ENCODE measurements at regions not wholly inside any gene's neighbourhood (a gene's known extent, or its start where the extent isn't known, plus 50 kb on each side); places are given as distances from the start of the nearest gene placed in this dataset.

GRCh38 chr9:4404156-4404555, 86.1 kb upstream of the SLC1A1 start:
- 48 to 66% methylated on average over 3 of the region's 3 CpGs for WGBS, 2 donors (ENCODE audit: low coverage in 1 of 2)

GRCh38 chr9:4402501-4402900, 87.8 kb upstream of the SLC1A1 start:
- Histone ChIP-seq H3K9me3 (peaks cover 0 to 19% (median 0%) of the 10 kb centered on the region in 3 donors), H3K27me3 (no peaks in the 10 kb centered on the region), H3K27ac (no peak overlapping the region), H3K4me3 (no peak overlapping the region), H3K4me1 (no peaks in the 10 kb centered on the region), H3K36me3 (no peaks in the 10 kb centered on the region)
- no peak for TF ChIP-seq EP300 (IDR thresholded peaks at IDR 0.05)
- no peak for TF ChIP-seq POLR2AphosphoS5 (IDR thresholded peaks at IDR 0.05)
- TF ChIP-seq POLR2A (IDR thresholded peaks at IDR 0.05): no peak
- TF ChIP-seq CTCF (IDR thresholded peaks at IDR 0.05): no peak
- no peak for ATAC-seq

More at GRCh38 chr9:4404156-4404555, 86.1 kb upstream of the SLC1A1 start:
- Histone ChIP-seq H3K9me3 (peaks cover 0 to 19% (median 0%) of the 10 kb centered on the region in 3 donors), H3K4me3 (no peak overlapping the region), H3K27ac (no peak overlapping the region), H3K27me3 (no peaks in the 10 kb centered on the region), H3K4me1 (no peaks in the 10 kb centered on the region), H3K36me3 (no peaks in the 10 kb centered on the region)
- TF ChIP-seq CTCF (IDR thresholded peaks at IDR 0.05) (no peak), EP300 (IDR thresholded peaks at IDR 0.05) (no peak), POLR2A (IDR thresholded peaks at IDR 0.05) (no peak), POLR2AphosphoS5 (IDR thresholded peaks at IDR 0.05) (no peak)
- no peak for ATAC-seq

GRCh38 chr9:4400731-4401130, 89.5 kb upstream of the SLC1A1 start:
- H3K27me3 ChIP-seq: no peaks in the 10 kb centered on the region
- H3K27ac ChIP-seq: no peak overlapping the region
- H3K36me3 ChIP-seq: no peaks in the 10 kb centered on the region
- no peak for ATAC-seq
- peaks cover 0 to 11% (median 0%) of the 10 kb centered on the region in 3 donors for H3K9me3 ChIP-seq
- WGBS, 2 donors (ENCODE audit: low coverage in 1 of 2): 40 to 84% methylated on average over 1 to 3 of the region's 3 CpGs
- no peaks in the 10 kb centered on the region for H3K4me1 ChIP-seq
- H3K4me3 ChIP-seq: no peak overlapping the region
- TF ChIP-seq POLR2A (IDR thresholded peaks at IDR 0.05) (no peak), POLR2AphosphoS5 (IDR thresholded peaks at IDR 0.05) (no peak), CTCF (IDR thresholded peaks at IDR 0.05) (no peak), EP300 (IDR thresholded peaks at IDR 0.05) (no peak)

- TF ChIP-seq POLR2AphosphoS5 (IDR thresholded peaks at IDR 0.05) (no peak), EP300 (IDR thresholded peaks at IDR 0.05) (no peak), CTCF (IDR thresholded peaks at IDR 0.05) (no peak), POLR2A (IDR thresholded peaks at IDR 0.05) (no peak)
- H3K27me3 ChIP-seq: no peaks in the 10 kb centered on the region
- H3K4me1 ChIP-seq: no peaks in the 10 kb centered on the region
- peaks cover 0 to 5% (median 0%) of the 10 kb centered on the region in 3 donors for H3K9me3 ChIP-seq
- ATAC-seq: no peak
- no peak overlapping the region for H3K27ac ChIP-seq
- no peak overlapping the region for H3K4me3 ChIP-seq
- H3K36me3 ChIP-seq: no peaks in the 10 kb centered on the region
- WGBS, 2 donors (ENCODE audit: low coverage in 1 of 2): 57 to 75% methylated on average over 2 of the region's 2 CpGs
These were observed 92.4 kb upstream of the SLC1A1 start for GRCh38 chr9:4397917-4398316.

GRCh38 chr9:4393806-4394523, 94.1 kb upstream of the GLIS3 start:
- no peaks in the 10 kb centered on the region for H3K9me3 ChIP-seq
- TF ChIP-seq POLR2AphosphoS5 (IDR thresholded peaks at IDR 0.05): no peak
- no peak for TF ChIP-seq POLR2A (IDR thresholded peaks at IDR 0.05)
- TF ChIP-seq CTCF (IDR thresholded peaks at IDR 0.05): no peak
- no peak for TF ChIP-seq EP300 (IDR thresholded peaks at IDR 0.05)
- ATAC-seq: no peak
- no peak overlapping the region for H3K4me3 ChIP-seq
- 80 to 92% methylated on average over 4 of the region's 4 CpGs for WGBS, 2 donors (ENCODE audit: low coverage in 1 of 2)
- no peaks in the 10 kb centered on the region for H3K4me1 ChIP-seq
- no peaks in the 10 kb centered on the region for H3K36me3 ChIP-seq
- no peak overlapping the region for H3K27ac ChIP-seq
- no peaks in the 10 kb centered on the region for H3K27me3 ChIP-seq

Data from gastroesophageal sphincter (tissue), 4 donors.